ENCODE measurements at regions not wholly inside any gene's neighbourhood (a gene's known extent, or its start where the extent isn't known, plus 50 kb on each side); places are given as distances from the start of the nearest gene placed in this dataset.

GRCh38 chr18:53629337-53629736, 595.1 kb downstream of the MBD2 start:
- TF ChIP-seq POLR2A (IDR thresholded peaks at IDR 0.05) (no peak), CTCF (IDR thresholded peaks at IDR 0.05) (no peak), EP300 (IDR thresholded peaks at IDR 0.05) (no peak), POLR2AphosphoS5 (IDR thresholded peaks at IDR 0.05) (no peak)
